ENCODE measurements at regions not wholly inside any gene's neighbourhood (a gene's known extent, or its start where the extent isn't known, plus 50 kb on each side); places are given as distances from the start of the nearest gene placed in this dataset.

GRCh38 chr2:5977477-5977876 lies 285.3 kb downstream of the SOX11 start:
- TF ChIP-seq CTCF (optimal IDR thresholded peaks at IDR 0.05 in 1 of 3, IDR thresholded peaks at IDR 0.05 in 1 of 3, conservative IDR thresholded peaks at IDR 0.05 in 1 of 3; ENCODE audit: extremely low read depth in 1 of 3, insufficient read depth in 2 of 3, low read length in 3 of 3) (no peak), EZH2 (IDR thresholded peaks at IDR 0.05; ENCODE audit: low read length) (no peak)
